Liver (tissue), 8 donors: ENCODE measurements at regions not wholly inside any gene's neighbourhood (a gene's known extent, or its start where the extent isn't known, plus 50 kb on each side); places are given as distances from the start of the nearest gene placed in this dataset.

Experiments used
- DNase-seq: peaks from one replicate; pipeline ENCODE4 v3.0.0-alpha.2; 2017; ENCODE audit warnings: low spot score
- H3K27ac ChIP-seq, 2 donors: one replicate each; pipeline ENCODE4 v1.7.0; 2013; ENCODE audit warnings: inconsistent platforms in 2 of 2, low read length in 2 of 2, control low read depth in 1 of 2, low read depth in 1 of 2, mild to moderate bottlenecking in 1 of 2
- H3K27me3 ChIP-seq, 4 donors: one replicate each; pipeline versions ENCODE4 v1.6.1 to v1.7.0; 2013; ENCODE audit warnings: low read length in 3 of 4, inconsistent platforms in 1 of 4, mild to moderate bottlenecking in 1 of 4, moderate library complexity in 1 of 4; ENCODE audit not compliant: control insufficient read depth in 4 of 4, insufficient read depth in 4 of 4
- H3K36me3 ChIP-seq, 4 donors: one replicate each; pipeline versions ENCODE4 v1.6.1 to v1.7.0; 2013; ENCODE audit warnings: low read length in 3 of 4, mild to moderate bottlenecking in 3 of 4, low read depth in 1 of 4, moderate library complexity in 1 of 4; ENCODE audit not compliant: control insufficient read depth in 4 of 4, insufficient read depth in 3 of 4
- H3K4me1 ChIP-seq, 4 donors: one replicate each; pipeline versions ENCODE4 v1.6.1 to v1.7.0; 2013; ENCODE audit warnings: low read length in 3 of 4, mild to moderate bottlenecking in 3 of 4, moderate library complexity in 1 of 4; ENCODE audit not compliant: control insufficient read depth in 4 of 4, insufficient read depth in 4 of 4
- H3K4me3 ChIP-seq, 3 donors: one replicate each; pipeline versions ENCODE4 v1.6.1 to v1.7.0; 2013; ENCODE audit warnings: low read length in 3 of 3, control low read depth in 1 of 3, low read depth in 1 of 3, mild to moderate bottlenecking in 1 of 3
- H3K9ac ChIP-seq, 2 donors: one replicate each; pipeline ENCODE4 v1.7.0; 2013; ENCODE audit warnings: low read length in 2 of 2, mild to moderate bottlenecking in 2 of 2, moderate library complexity in 2 of 2, control low read depth in 1 of 2, low read depth in 1 of 2
- H3K9me3 ChIP-seq, 4 donors: one replicate each; pipeline versions ENCODE4 v1.6.1 to v1.7.0; 2013; ENCODE audit warnings: low read length in 3 of 4; ENCODE audit not compliant: control insufficient read depth in 4 of 4
- ATF3 ChIP-seq: IDR thresholded peaks from 2 replicates; pipeline ENCODE4 v1.6.1; 2016; ENCODE audit warnings: antibody characterized with exemption
- CTCF ChIP-seq: fragments of 150-350 bp; IDR thresholded peaks from 2 replicates; pipeline ENCODE4 v1.5.1; 2017; ENCODE audit warnings: improper control_type of control experiment, low read depth, low read length; ENCODE audit not compliant: missing input control
- EGR1 ChIP-seq, 2 donors: IDR thresholded peaks; 2 replicates each; pipeline ENCODE4 v1.6.1; 2016 to 2018; ENCODE audit warnings: antibody characterized with exemption in 2 of 2, low read depth in 2 of 2
- FOXA1 ChIP-seq: IDR thresholded peaks from 2 replicates; pipeline ENCODE4 v1.6.1; 2016; ENCODE audit warnings: antibody characterized with exemption
- FOXA2 ChIP-seq: IDR thresholded peaks from 2 replicates; pipeline ENCODE4 v1.6.1; 2016; ENCODE audit warnings: antibody characterized with exemption
- GABPA ChIP-seq, 2 donors: IDR thresholded peaks in 1 of 2; conservative IDR thresholded peaks in 1 of 2; 2 replicates each; pipeline ENCODE4 v1.6.1; 2016; ENCODE audit warnings: antibody characterized with exemption in 2 of 2, mild to moderate bottlenecking in 1 of 2, moderate library complexity in 1 of 2
- HNF4A ChIP-seq, 2 donors: conservative IDR thresholded peaks; 2 replicates each; pipeline ENCODE4 v1.6.1; 2016; ENCODE audit warnings: antibody characterized with exemption in 2 of 2, mild to moderate bottlenecking in 2 of 2
- HNF4G ChIP-seq: IDR thresholded peaks from 2 replicates; pipeline ENCODE4 v1.6.1; 2016; ENCODE audit warnings: antibody characterized with exemption
- JUND ChIP-seq, 2 donors: IDR thresholded peaks; 2 replicates each; pipeline ENCODE4 v1.6.1; 2016; ENCODE audit warnings: antibody characterized with exemption in 2 of 2
- MAX ChIP-seq: IDR thresholded peaks from 2 replicates; pipeline ENCODE4 v1.6.1; 2016; ENCODE audit warnings: antibody characterized with exemption
- NR2F2 ChIP-seq: IDR thresholded peaks from 2 replicates; pipeline ENCODE4 v1.6.1; 2016; ENCODE audit warnings: antibody characterized with exemption
- RAD21 ChIP-seq, 2 donors: IDR thresholded peaks; 2 replicates each; pipeline ENCODE4 v1.6.1; 2016; ENCODE audit warnings: antibody characterized with exemption in 2 of 2, mild to moderate bottlenecking in 2 of 2
- REST ChIP-seq: IDR thresholded peaks from 2 replicates; pipeline ENCODE4 v1.6.1; 2016; ENCODE audit warnings: antibody characterized with exemption, mild to moderate bottlenecking
- RXRA ChIP-seq, 2 donors: IDR thresholded peaks; 2 replicates each; pipeline ENCODE4 v1.6.1; 2017 to 2018; ENCODE audit warnings: antibody characterized with exemption in 2 of 2, mild to moderate bottlenecking in 1 of 2
- SP1 ChIP-seq: IDR thresholded peaks from 2 replicates; pipeline ENCODE4 v1.6.1; 2018; ENCODE audit warnings: antibody characterized with exemption, mild to moderate bottlenecking
- TAF1 ChIP-seq: conservative IDR thresholded peaks from 2 replicates; pipeline ENCODE4 v1.6.1; 2016; ENCODE audit warnings: antibody characterized with exemption, mild to moderate bottlenecking
- YY1 ChIP-seq: IDR thresholded peaks from 2 replicates; pipeline ENCODE4 v1.6.1; 2016; ENCODE audit warnings: antibody characterized with exemption, mild to moderate bottlenecking
- ZBTB33 ChIP-seq: IDR thresholded peaks from 2 replicates; pipeline ENCODE4 v1.6.1; 2016; ENCODE audit warnings: antibody characterized with exemption
- WGBS: extraction: QIAGEN DNeasy Blood & Tissue Kit; methylation state at CpG from one replicate; pipeline ENCODE4 v1.1.7; 2013; 5-methylcytosine and 5-hydroxymethylcytosine counted together
- donor health status: healthy.
- donor health status: healthy.
- donor health status: healthy.
- donor health status: healthy.
- donor health status: healthy.

- H3K36me3 ChIP-seq: no peaks in the 10 kb centered on the region
- no peaks in the 10 kb centered on the region for H3K4me1 ChIP-seq
- no peak for DNase-seq
- 86% methylated on average over 11 of the region's 11 CpGs for WGBS
- no peaks in the 10 kb centered on the region for H3K27me3 ChIP-seq
- H3K4me3 ChIP-seq: no peak overlapping the region
- no peaks in the 10 kb centered on the region for H3K9me3 ChIP-seq
- TF ChIP-seq RAD21 (IDR thresholded peaks at IDR 0.05) (no peak), YY1 (no peak), GABPA (IDR thresholded peaks at IDR 0.05 in 1 of 2, conservative IDR thresholded peaks at IDR 0.05 in 1 of 2) (no peak), ZBTB33 (no peak), FOXA2 (no peak), HNF4A (conservative IDR thresholded peaks at IDR 0.05) (no peak), FOXA1 (no peak), CTCF (no peak), TAF1 (no peak), REST (no peak), ATF3 (no peak), SP1 (no peak), RXRA (IDR thresholded peaks at IDR 0.05) (no peak), EGR1 (IDR thresholded peaks at IDR 0.05; ENCODE audit: low read depth in 2 of 2) (no peak), MAX (no peak), HNF4G (no peak), NR2F2 (no peak), JUND (IDR thresholded peaks at IDR 0.05) (no peak)
- H3K27ac ChIP-seq: no peak overlapping the region
- no peak overlapping the region for H3K9ac ChIP-seq
Observed at GRCh38 chr4:1549638-1550035, 134.5 kb downstream of the FAM53A start.
